NCI-H345 treated with DMSO at 0.1 percent for 48 hours (cell line): ENCODE measurements at regions not wholly inside any gene's neighbourhood (a gene's known extent, or its start where the extent isn't known, plus 50 kb on each side); places are given as distances from the start of the nearest gene placed in this dataset.

ENCODE experiments used
- DNase-seq: peaks from one replicate; lab custom pipeline; 2025; ENCODE audit not compliant: unreplicated experiment; lab: John Stamatoyannopoulos, UW

- no peak for DNase-seq
These were observed 105.1 kb downstream of the TRMT11 start for GRCh38 chr6:126091466-126091865.

- no peak for DNase-seq
These were observed 106.8 kb downstream of the TRMT11 start for GRCh38 chr6:126093108-126093507.

GRCh38 chr6:126094411-126094810, 108.1 kb downstream of the TRMT11 start:
- no peak for DNase-seq

GRCh38 chr6:126100386-126100785, 114.0 kb downstream of the TRMT11 start:
- no peak for DNase-seq

GRCh38 chr6:126102358-126102757, 116.0 kb downstream of the TRMT11 start:
- DNase-seq, result no peak

- no peak for DNase-seq
These were observed 117.7 kb downstream of the TRMT11 start for GRCh38 chr6:126103993-126104392.

GRCh38 chr6:126107475-126108166, 121.3 kb downstream of the TRMT11 start:
- no peak for DNase-seq

GRCh38 chr6:126110512-126111270, 124.4 kb downstream of the TRMT11 start:
- no peak for DNase-seq

GRCh38 chr6:126111327-126111726, 125.0 kb downstream of the TRMT11 start:
- no peak for DNase-seq

GRCh38 chr6:126112171-126112632, 125.9 kb downstream of the TRMT11 start:
- DNase-seq, result no peak

- DNase-seq, result no peak
These were observed 126.9 kb downstream of the TRMT11 start for GRCh38 chr6:126113261-126113660.

GRCh38 chr6:126117251-126117650, 130.9 kb downstream of the TRMT11 start:
- no peak for DNase-seq

GRCh38 chr6:126118058-126118755, 131.9 kb downstream of the TRMT11 start:
- no peak for DNase-seq

- DNase-seq, result no peak
These were observed 132.6 kb downstream of the TRMT11 start for GRCh38 chr6:126118936-126119335.

GRCh38 chr6:126123226-126123625, 136.9 kb downstream of the TRMT11 start:
- DNase-seq, result no peak

GRCh38 chr6:126127659-126128058, 141.3 kb downstream of the TRMT11 start:
- DNase-seq, result no peak

GRCh38 chr6:126131246-126131645, 144.9 kb downstream of the TRMT11 start:
- no peak for DNase-seq

GRCh38 chr6:126133984-126134383, 147.6 kb downstream of the TRMT11 start:
- DNase-seq, result no peak

- no peak for DNase-seq
These were observed 148.2 kb downstream of the TRMT11 start for GRCh38 chr6:126134491-126134890.

GRCh38 chr6:126140015-126140414, 153.7 kb downstream of the TRMT11 start:
- no peak for DNase-seq

GRCh38 chr6:126143761-126144251, 157.5 kb downstream of the TRMT11 start:
- no peak for DNase-seq

- DNase-seq, result no peak
These were observed 159.0 kb downstream of the TRMT11 start for GRCh38 chr6:126145351-126145750.
